Lower leg skin (tissue), 4 donors: ENCODE measurements at regions not wholly inside any gene's neighbourhood (a gene's known extent, or its start where the extent isn't known, plus 50 kb on each side); places are given as distances from the start of the nearest gene placed in this dataset.

Experiments
- DNase-seq, 2 donors: peaks; one replicate each; pipeline ENCODE4 v3.0.0-alpha.2; 2019; ENCODE audit warnings: low spot score in 2 of 2
- H3K4me3 ChIP-seq: fragments of 200-600 bp; sonication (generic); 2 replicates; pipeline ENCODE4 v1.5.1; 2017; ENCODE audit warnings: mild to moderate bottlenecking, low read depth; ENCODE audit not compliant: poor library complexity, severe bottlenecking
- CTCF ChIP-seq, 3 donors: fragments of 450-650 bp; IDR thresholded peaks; one replicate each; pipeline ENCODE4 v1.5.1; 2016; ENCODE audit warnings: antibody characterized with exemption in 3 of 3, mild to moderate bottlenecking in 3 of 3, moderate library complexity in 2 of 3
- POLR2A ChIP-seq, 2 donors: fragments of 450-650 bp; IDR thresholded peaks; one replicate each; pipeline ENCODE4 v1.6.1; 2016 to 2017; ENCODE audit warnings: antibody characterized with exemption in 2 of 2, mild to moderate bottlenecking in 1 of 2, moderate library complexity in 1 of 2
- WGBS, 2 donors: methylation state at CpG; one replicate each; pipeline ENCODE4 v1.1.5; 2018; 5-methylcytosine and 5-hydroxymethylcytosine counted together
- intact Hi-C: fragments of 100-400 bp; cut with DNase I; formaldehyde crosslinking; loops from one replicate; pipeline ENCODE4 v1.15.0; 2023; ENCODE audit warnings: low total_unique reads

DNA sequence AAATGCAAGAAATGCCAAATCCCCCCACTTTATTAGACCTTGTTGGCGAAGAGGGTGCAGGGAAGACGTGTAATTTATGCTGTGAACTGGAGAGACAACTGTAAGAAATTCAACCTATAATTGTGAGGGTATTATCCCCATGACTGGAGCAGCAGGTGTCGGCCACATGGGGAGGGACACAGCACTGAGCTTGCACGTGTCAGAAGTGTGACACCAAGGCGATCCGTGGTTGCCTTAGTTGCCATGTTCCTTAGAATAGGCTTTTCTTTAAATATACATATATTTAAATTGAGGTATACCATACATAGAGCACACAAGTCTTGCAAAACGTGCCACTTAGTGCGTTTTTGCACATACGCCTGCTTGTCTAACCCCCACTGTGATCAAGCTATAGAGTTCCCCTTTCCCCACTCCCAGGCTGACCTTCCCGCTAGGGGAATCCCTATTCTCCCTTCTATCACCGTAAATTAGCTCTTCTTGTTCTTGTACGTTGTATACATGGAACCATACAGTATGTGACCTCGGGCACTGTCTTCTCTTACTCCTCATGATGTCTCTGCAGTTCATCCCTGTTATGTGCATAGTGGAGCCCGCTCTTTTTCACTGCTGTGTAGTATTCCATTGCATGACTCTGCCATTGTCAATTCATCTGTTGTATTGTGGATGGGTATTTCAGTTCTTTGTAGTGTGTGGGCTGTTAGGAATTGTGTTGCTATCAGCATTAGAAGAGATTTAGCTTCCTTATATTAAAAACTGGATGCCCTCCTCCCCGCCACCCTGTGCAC is 81.6 kb upstream of the PMEPA1 start:
- TF ChIP-seq POLR2A (IDR thresholded peaks at IDR 0.05) (no peak), CTCF (IDR thresholded peaks at IDR 0.05) (no peak)
- intact Hi-C loops = no loop called here
- DNase-seq = no peak
- WGBS, 2 donors = 85 to 87% methylated on average over 15 of the region's 15 CpGs
- no peak overlapping the region for H3K4me3 ChIP-seq

- no peak overlapping the region for H3K4me3 ChIP-seq
- WGBS, 2 donors = 75 to 85% methylated on average over 8 of the region's 8 CpGs
- DNase-seq = peak in 1 of 2 donors; percentile 49
- intact Hi-C loops = no loop called here
- no peak for TF ChIP-seq POLR2A (IDR thresholded peaks at IDR 0.05)
- no peak for TF ChIP-seq CTCF (IDR thresholded peaks at IDR 0.05)
These were observed 80.4 kb upstream of the PMEPA1 start for GRCh38 chr20:57790176-57790575.

- intact Hi-C loops = no loop called here
- DNase-seq = peak in 1 of 2 donors; percentile 71
- no peak overlapping the region for H3K4me3 ChIP-seq
- 89 to 90% methylated on average over 19 of the region's 19 CpGs for WGBS, 2 donors
- TF ChIP-seq CTCF (IDR thresholded peaks at IDR 0.05) (no peak), POLR2A (IDR thresholded peaks at IDR 0.05) (no peak)
These were observed 79.3 kb upstream of the PMEPA1 start for GRCh38 chr20:57788936-57789613.

GRCh38 chr20:57787990-57788781 is 78.4 kb upstream of the PMEPA1 start:
- WGBS, 2 donors = 80 to 86% methylated on average over 15 to 17 of the region's 17 CpGs
- TF ChIP-seq POLR2A (IDR thresholded peaks at IDR 0.05) (no peak), CTCF (IDR thresholded peaks at IDR 0.05) (no peak)
- intact Hi-C loops = no loop called here
- peak in 1 of 2 donors; percentile 68 for DNase-seq
- H3K4me3 ChIP-seq = no peak overlapping the region

DNA sequence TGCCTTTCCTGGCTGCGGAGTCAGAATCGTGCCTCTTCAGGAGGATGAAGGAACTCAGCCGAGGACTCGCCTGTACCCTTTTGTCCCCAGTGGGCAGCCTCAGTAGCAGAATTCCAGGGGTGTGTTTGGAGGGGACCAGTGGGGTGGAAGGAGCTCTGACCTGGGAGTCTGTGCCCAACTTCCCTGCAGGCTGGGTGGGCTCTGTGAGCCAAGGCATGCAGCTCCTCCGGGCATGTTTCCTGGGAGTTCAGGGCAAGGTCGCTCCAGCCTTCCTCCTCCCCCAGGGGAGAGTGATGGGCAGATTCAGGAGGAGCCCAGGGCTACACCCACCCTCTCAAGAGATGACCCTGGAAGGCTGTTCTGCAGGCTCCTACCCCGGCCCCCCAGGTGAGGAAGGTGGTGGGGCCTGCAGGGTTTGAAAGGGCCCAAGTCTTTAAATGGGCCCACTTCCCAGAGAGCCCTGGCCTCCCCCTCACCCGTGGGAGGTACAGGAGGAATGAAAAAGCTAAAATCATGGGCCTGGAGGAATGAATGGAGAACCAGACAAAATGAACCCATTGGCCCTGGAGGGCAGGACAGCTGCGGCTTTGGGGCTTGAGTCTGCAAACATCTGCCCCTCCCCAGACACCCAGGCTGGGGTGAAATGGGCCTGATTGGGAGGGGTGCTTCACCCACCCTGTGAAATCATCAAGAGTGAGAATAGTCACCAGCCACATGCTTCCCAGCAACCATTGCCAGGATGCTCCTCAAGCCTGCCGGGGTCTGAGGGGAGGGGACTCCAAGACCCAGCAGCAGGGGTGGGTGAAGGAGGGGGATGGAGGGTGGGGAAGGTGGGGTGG is 77.6 kb upstream of the PMEPA1 start:
- peak in 1 of 2 donors; percentile 60 for DNase-seq
- intact Hi-C loops = no loop called here
- no peak for TF ChIP-seq CTCF (IDR thresholded peaks at IDR 0.05)
- no peak for TF ChIP-seq POLR2A (IDR thresholded peaks at IDR 0.05)
- WGBS, 2 donors = 79 to 84% methylated on average over 10 of the region's 10 CpGs
- H3K4me3 ChIP-seq = no peak overlapping the region
